ENCODE measurements at regions not wholly inside any gene's neighbourhood (a gene's known extent, or its start where the extent isn't known, plus 50 kb on each side); places are given as distances from the start of the nearest gene placed in this dataset.

GRCh38 chr4:62711575-62711974, 1511.4 kb downstream of the ADGRL3 start:
- Histone ChIP-seq H3K4me3 (no peak overlapping the region), H3K36me3 (ENCODE audit: insufficient read depth) (no peaks in the 10 kb centered on the region), H2AFZ (no peak overlapping the region), H3K27ac (ENCODE audit: low read depth) (no peak overlapping the region), H3K4me2 (no peak overlapping the region), H4K20me1 (replicated peaks; ENCODE audit: insufficient read depth) (no peaks in the 10 kb centered on the region), H3F3A (replicated peaks; ENCODE audit: low read depth) (no peaks in the 10 kb centered on the region), H3K4me1 (ENCODE audit: insufficient read depth) (no peaks in the 10 kb centered on the region), H3K9me2 (ENCODE audit: insufficient read depth) (no peaks in the 10 kb centered on the region), H3K27me3 (ENCODE audit: insufficient read depth) (no peaks in the 10 kb centered on the region), H3K79me2 (replicated peaks; ENCODE audit: insufficient read depth) (no peaks in the 10 kb centered on the region)
- no peaks in the 10 kb centered on the region for H3K27me3 Mint-ChIP-seq (ENCODE audit: insufficient read depth, low read depth, poor library complexity)
- no peak overlapping the region for H3K4me3 Mint-ChIP-seq
- peaks cover 2% of the 10 kb centered on the region; the same call in 1 of the 3 replicates for H3K4me1 Mint-ChIP-seq
- DNase-seq (ENCODE audit: low spot score), result no peak
- no peak for ATAC-seq
- H3K27ac Mint-ChIP-seq, result no peak overlapping the region
- TF ChIP-seq, protein P1, sequence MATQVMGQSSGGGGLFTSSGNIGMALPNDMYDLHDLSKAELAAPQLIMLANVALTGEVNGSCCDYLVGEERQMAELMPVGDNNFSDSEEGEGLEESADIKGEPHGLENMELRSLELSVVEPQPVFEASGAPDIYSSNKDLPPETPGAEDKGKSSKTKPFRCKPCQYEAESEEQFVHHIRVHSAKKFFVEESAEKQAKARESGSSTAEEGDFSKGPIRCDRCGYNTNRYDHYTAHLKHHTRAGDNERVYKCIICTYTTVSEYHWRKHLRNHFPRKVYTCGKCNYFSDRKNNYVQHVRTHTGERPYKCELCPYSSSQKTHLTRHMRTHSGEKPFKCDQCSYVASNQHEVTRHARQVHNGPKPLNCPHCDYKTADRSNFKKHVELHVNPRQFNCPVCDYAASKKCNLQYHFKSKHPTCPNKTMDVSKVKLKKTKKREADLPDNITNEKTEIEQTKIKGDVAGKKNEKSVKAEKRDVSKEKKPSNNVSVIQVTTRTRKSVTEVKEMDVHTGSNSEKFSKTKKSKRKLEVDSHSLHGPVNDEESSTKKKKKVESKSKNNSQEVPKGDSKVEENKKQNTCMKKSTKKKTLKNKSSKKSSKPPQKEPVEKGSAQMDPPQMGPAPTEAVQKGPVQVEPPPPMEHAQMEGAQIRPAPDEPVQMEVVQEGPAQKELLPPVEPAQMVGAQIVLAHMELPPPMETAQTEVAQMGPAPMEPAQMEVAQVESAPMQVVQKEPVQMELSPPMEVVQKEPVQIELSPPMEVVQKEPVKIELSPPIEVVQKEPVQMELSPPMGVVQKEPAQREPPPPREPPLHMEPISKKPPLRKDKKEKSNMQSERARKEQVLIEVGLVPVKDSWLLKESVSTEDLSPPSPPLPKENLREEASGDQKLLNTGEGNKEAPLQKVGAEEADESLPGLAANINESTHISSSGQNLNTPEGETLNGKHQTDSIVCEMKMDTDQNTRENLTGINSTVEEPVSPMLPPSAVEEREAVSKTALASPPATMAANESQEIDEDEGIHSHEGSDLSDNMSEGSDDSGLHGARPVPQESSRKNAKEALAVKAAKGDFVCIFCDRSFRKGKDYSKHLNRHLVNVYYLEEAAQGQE (IDR thresholded peaks at IDR 0.05; ENCODE audit: unreplicated experiment), result no peak
- no peak for TF ChIP-seq STAT1 (IDR thresholded peaks at IDR 0.05; ENCODE audit: unreplicated experiment)
- no peak for TF ChIP-seq ZNF114 (CRISPR knock-in tag; IDR thresholded peaks at IDR 0.05)
- TF ChIP-seq POLR2AphosphoS5 (IDR thresholded peaks at IDR 0.05; ENCODE audit: low read depth), result no peak
- TF ChIP-seq, protein P2, sequence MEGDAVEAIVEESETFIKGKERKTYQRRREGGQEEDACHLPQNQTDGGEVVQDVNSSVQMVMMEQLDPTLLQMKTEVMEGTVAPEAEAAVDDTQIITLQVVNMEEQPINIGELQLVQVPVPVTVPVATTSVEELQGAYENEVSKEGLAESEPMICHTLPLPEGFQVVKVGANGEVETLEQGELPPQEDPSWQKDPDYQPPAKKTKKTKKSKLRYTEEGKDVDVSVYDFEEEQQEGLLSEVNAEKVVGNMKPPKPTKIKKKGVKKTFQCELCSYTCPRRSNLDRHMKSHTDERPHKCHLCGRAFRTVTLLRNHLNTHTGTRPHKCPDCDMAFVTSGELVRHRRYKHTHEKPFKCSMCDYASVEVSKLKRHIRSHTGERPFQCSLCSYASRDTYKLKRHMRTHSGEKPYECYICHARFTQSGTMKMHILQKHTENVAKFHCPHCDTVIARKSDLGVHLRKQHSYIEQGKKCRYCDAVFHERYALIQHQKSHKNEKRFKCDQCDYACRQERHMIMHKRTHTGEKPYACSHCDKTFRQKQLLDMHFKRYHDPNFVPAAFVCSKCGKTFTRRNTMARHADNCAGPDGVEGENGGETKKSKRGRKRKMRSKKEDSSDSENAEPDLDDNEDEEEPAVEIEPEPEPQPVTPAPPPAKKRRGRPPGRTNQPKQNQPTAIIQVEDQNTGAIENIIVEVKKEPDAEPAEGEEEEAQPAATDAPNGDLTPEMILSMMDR (conservative IDR thresholded peaks at IDR 0.05; ENCODE audit: low read depth in 2 of 2), result no peak
- TF ChIP-seq ZNF331 (CRISPR knock-in tag; IDR thresholded peaks at IDR 0.05; ENCODE audit: low read depth), result no peak
- no peak for TF ChIP-seq CREB1 (CRISPR knock-in tag; IDR thresholded peaks at IDR 0.05; ENCODE audit: low read depth)
- no peak for TF ChIP-seq NANOG (IDR thresholded peaks at IDR 0.05; ENCODE audit: borderline replicate concordance)
- no peak for TF ChIP-seq EZH2 (IDR thresholded peaks at IDR 0.05; ENCODE audit: low read depth, unreplicated experiment)
- no peak for TF ChIP-seq JUNB (IDR thresholded peaks at IDR 0.05; ENCODE audit: unreplicated experiment)
- TF ChIP-seq, protein P3, sequence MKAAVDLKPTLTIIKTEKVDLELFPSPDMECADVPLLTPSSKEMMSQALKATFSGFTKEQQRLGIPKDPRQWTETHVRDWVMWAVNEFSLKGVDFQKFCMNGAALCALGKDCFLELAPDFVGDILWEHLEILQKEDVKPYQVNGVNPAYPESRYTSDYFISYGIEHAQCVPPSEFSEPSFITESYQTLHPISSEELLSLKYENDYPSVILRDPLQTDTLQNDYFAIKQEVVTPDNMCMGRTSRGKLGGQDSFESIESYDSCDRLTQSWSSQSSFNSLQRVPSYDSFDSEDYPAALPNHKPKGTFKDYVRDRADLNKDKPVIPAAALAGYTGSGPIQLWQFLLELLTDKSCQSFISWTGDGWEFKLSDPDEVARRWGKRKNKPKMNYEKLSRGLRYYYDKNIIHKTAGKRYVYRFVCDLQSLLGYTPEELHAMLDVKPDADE (IDR thresholded peaks at IDR 0.05), result no peak
- no peaks in the 10 kb centered on the region for H3K36me3 Mint-ChIP-seq (ENCODE audit: low read depth)
- no peaks in the 10 kb centered on the region for H3K9me3 Mint-ChIP-seq
